ENCODE measurements at regions not wholly inside any gene's neighbourhood (a gene's known extent, or its start where the extent isn't known, plus 50 kb on each side); places are given as distances from the start of the nearest gene placed in this dataset.

DNA sequence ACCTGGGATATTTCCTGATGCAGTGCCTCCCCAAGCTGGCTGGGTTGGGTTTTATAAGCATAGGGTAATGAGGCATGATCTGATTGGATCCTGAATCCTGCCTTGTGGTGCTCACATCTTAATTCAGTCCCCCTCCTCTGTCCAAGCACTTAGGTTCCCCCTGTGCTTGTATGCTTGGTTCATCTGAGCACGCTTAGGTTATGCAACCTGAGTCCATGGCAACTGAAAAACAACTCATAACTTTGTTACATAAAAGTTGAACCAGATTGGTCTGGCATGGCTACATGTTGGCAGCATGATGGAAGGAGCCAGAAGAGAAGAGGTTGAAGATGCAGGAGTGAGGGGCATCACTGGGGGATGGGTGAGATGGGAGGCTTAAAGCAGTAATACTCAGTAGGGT is 57.3 kb upstream of the OSBPL3 start:
- TF ChIP-seq EZH2 (IDR thresholded peaks at IDR 0.05) (no peak), EZH2phosphoT487 (IDR thresholded peaks at IDR 0.05) (no peak)
- TF ChIP-seq, protein P1, sequence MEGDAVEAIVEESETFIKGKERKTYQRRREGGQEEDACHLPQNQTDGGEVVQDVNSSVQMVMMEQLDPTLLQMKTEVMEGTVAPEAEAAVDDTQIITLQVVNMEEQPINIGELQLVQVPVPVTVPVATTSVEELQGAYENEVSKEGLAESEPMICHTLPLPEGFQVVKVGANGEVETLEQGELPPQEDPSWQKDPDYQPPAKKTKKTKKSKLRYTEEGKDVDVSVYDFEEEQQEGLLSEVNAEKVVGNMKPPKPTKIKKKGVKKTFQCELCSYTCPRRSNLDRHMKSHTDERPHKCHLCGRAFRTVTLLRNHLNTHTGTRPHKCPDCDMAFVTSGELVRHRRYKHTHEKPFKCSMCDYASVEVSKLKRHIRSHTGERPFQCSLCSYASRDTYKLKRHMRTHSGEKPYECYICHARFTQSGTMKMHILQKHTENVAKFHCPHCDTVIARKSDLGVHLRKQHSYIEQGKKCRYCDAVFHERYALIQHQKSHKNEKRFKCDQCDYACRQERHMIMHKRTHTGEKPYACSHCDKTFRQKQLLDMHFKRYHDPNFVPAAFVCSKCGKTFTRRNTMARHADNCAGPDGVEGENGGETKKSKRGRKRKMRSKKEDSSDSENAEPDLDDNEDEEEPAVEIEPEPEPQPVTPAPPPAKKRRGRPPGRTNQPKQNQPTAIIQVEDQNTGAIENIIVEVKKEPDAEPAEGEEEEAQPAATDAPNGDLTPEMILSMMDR (IDR thresholded peaks at IDR 0.05) = no peak
- Histone ChIP-seq H3K9ac (no peak overlapping the region), H3K27ac (no peak overlapping the region), H3K4me1 (no peaks in the 10 kb centered on the region), H3K9me3 (ENCODE audit: low read depth) (no peaks in the 10 kb centered on the region), H4K20me1 (ENCODE audit: low read depth) (no peaks in the 10 kb centered on the region), H2AFZ (replicated peaks) (no peak overlapping the region), H3K79me2 (ENCODE audit: low read depth) (no peaks in the 10 kb centered on the region), H3K36me3 (no peaks in the 10 kb centered on the region), H3K4me3 (no peak overlapping the region), H3K27me3 (no peaks in the 10 kb centered on the region), H3F3A (ENCODE audit: low read depth) (no peaks in the 10 kb centered on the region), H3K4me2 (no peak overlapping the region)
- Mint-ChIP-seq H3K4me3 (no peak overlapping the region), H3K4me1 (no peaks in the 10 kb centered on the region), H3K27ac (no peak overlapping the region), H3K36me3 (no peaks in the 10 kb centered on the region), H3K27me3 (ENCODE audit: insufficient read depth, low read depth) (peaks cover 3% of the 10 kb centered on the region), H3K9me3 (peaks cover 5% of the 10 kb centered on the region)
- no peak for DNase-seq (ENCODE audit: low spot score)

DNA sequence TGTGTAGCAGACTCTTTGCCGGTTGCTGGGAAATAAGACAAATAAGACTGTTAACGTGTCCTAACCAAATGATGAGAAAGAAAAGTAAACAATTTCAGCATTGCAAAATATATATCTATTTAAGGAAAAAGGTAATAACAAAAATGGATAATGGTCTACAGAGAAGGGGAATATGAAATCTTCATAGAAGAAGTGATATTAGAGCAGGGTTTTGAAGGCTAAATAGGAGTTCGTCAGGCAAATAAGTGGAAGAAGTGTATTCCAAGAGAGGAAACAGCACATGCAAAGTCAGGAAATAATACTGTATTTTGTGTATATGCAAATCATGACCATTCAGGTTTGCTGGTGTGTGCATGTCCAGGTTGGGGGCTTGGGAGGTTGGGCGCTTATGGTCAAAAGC is 55.3 kb upstream of the OSBPL3 start:
- Histone ChIP-seq H3K4me3 (no peak overlapping the region), H3K4me1 (no peaks in the 10 kb centered on the region), H3F3A (ENCODE audit: low read depth) (no peaks in the 10 kb centered on the region), H3K9me3 (ENCODE audit: low read depth) (no peaks in the 10 kb centered on the region), H4K20me1 (ENCODE audit: low read depth) (no peaks in the 10 kb centered on the region), H3K4me2 (no peak overlapping the region), H3K9ac (no peak overlapping the region), H3K27me3 (no peaks in the 10 kb centered on the region), H3K36me3 (no peaks in the 10 kb centered on the region), H3K79me2 (ENCODE audit: low read depth) (no peaks in the 10 kb centered on the region), H3K27ac (no peak overlapping the region), H2AFZ (replicated peaks) (no peak overlapping the region)
- Mint-ChIP-seq H3K4me1 (no peaks in the 10 kb centered on the region), H3K27ac (no peak overlapping the region), H3K27me3 (ENCODE audit: insufficient read depth, low read depth) (peaks cover 3% of the 10 kb centered on the region), H3K36me3 (no peaks in the 10 kb centered on the region), H3K4me3 (no peak overlapping the region), H3K9me3 (peaks cover 5% of the 10 kb centered on the region)
- DNase-seq (ENCODE audit: low spot score) = no peak
- no peak for TF ChIP-seq EZH2phosphoT487 (IDR thresholded peaks at IDR 0.05)
- TF ChIP-seq, protein P1 (IDR thresholded peaks at IDR 0.05) = no peak
- TF ChIP-seq EZH2 (IDR thresholded peaks at IDR 0.05) = no peak

DNA sequence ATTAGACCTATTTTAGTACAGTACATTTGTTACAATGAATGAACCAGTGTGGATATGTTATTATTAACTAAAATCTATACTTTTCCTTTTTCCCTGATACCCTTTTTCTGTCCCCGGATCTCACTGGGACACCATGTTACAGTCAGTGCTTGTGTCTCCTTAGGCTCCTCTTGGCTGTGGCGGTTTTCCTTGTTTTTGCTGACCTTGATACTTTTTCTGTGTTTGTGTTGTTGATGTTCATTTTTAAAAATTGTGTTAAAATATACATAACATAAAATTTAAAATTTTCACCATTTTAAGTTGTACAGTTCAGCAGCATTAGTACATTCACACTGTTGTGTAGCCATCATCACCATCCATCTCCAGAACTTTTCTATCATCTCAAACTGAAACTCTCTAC is 54.2 kb upstream of the OSBPL3 start:
- Histone ChIP-seq H3K4me2 (no peak overlapping the region), H3K9me3 (ENCODE audit: low read depth) (no peaks in the 10 kb centered on the region), H3K4me1 (peaks cover 2% of the 10 kb centered on the region), H3K27me3 (no peaks in the 10 kb centered on the region), H2AFZ (replicated peaks) (no peak overlapping the region), H3K9ac (no peak overlapping the region), H3F3A (ENCODE audit: low read depth) (no peaks in the 10 kb centered on the region), H3K27ac (no peak overlapping the region), H3K79me2 (ENCODE audit: low read depth) (no peaks in the 10 kb centered on the region), H3K4me3 (no peak overlapping the region), H4K20me1 (ENCODE audit: low read depth) (no peaks in the 10 kb centered on the region), H3K36me3 (no peaks in the 10 kb centered on the region)
- no peaks in the 10 kb centered on the region for H3K36me3 Mint-ChIP-seq
- H3K27ac Mint-ChIP-seq = peak overlapping the region; percentile 9
- peaks cover 5% of the 10 kb centered on the region for H3K9me3 Mint-ChIP-seq
- H3K4me1 Mint-ChIP-seq = peaks cover 6% of the 10 kb centered on the region
- TF ChIP-seq, protein P1 (IDR thresholded peaks at IDR 0.05) = no peak
- no peak for TF ChIP-seq EZH2 (IDR thresholded peaks at IDR 0.05)
- TF ChIP-seq EZH2phosphoT487 (IDR thresholded peaks at IDR 0.05) = no peak
- DNase-seq (ENCODE audit: low spot score) = no peak
- no peak overlapping the region for H3K4me3 Mint-ChIP-seq
- peaks cover 3% of the 10 kb centered on the region for H3K27me3 Mint-ChIP-seq (ENCODE audit: insufficient read depth, low read depth)

Measured in neural progenitor cell (in vitro differentiated cells).